Caco-2 (cell line): ENCODE measurements at regions not wholly inside any gene's neighbourhood (a gene's known extent, or its start where the extent isn't known, plus 50 kb on each side); places are given as distances from the start of the nearest gene placed in this dataset.

Source experiments
- BruUV-seq: library from RNA; stranded (reverse); fragments of 400-500 nt; replicated peaks from 2 replicates; lab custom pipeline; 2021; lab: Mats Ljungman, UMichigan
- CTCF ChIA-PET: fragments of 300-600 bp; sonication (Branson Sonifier 250); formaldehyde crosslinking; loops from one replicate; lab custom pipeline; 2022; ENCODE audit warnings: antibody characterized with exemption; lab: Charles Lee
- POLR2A ChIA-PET: fragments of 300-600 bp; sonication (Branson Sonifier 250); formaldehyde crosslinking; loops from one replicate; lab custom pipeline; 2022; ENCODE audit warnings: antibody characterized with exemption; lab: Charles Lee
- DNase-seq, 2 experiments: peaks; one replicate each; pipeline versions ENCODE4 v3.0.0 to v3.0.0-alpha.2; 2020 to 2022
- H3K27me3 ChIP-seq: replicated peaks from 2 replicates; pipeline ENCODE4 v1.6.0; 2011; ENCODE audit warnings: low read length; ENCODE audit not compliant: control insufficient read depth, insufficient read depth
- H3K36me3 ChIP-seq: 2 replicates; pipeline ENCODE4 v1.5.1; 2011; ENCODE audit warnings: low read length; ENCODE audit not compliant: control insufficient read depth, insufficient read depth
- H3K4me1 ChIP-seq: fragments of 250-450 bp; sonication (Bioruptor Pico); 2 replicates; pipeline ENCODE4 v1.5.1; 2020; ENCODE audit warnings: mild to moderate bottlenecking
- H3K4me3 ChIP-seq: 2 replicates; pipeline ENCODE4 v1.5.1; 2011; ENCODE audit warnings: low read depth, mild to moderate bottlenecking, control low read depth, low read length
- H3K9me3 ChIP-seq: fragments of 250-450 bp; sonication (Bioruptor Pico); 2 replicates; pipeline ENCODE4 v1.5.1; 2020; ENCODE audit warnings: mild to moderate bottlenecking, moderate library complexity
- H3K27ac Mint-ChIP-seq: one replicate; pipeline ENCODE4 v1.8.0; 2022; ENCODE audit warnings: mixed read lengths; ENCODE audit not compliant: unreplicated experiment
- H3K27me3 Mint-ChIP-seq: one replicate; pipeline ENCODE4 v1.8.0; 2022; ENCODE audit warnings: mixed read lengths; ENCODE audit not compliant: insufficient read depth, unreplicated experiment
- H3K36me3 Mint-ChIP-seq: one replicate; pipeline ENCODE4 v1.8.0; 2022; ENCODE audit warnings: mild to moderate bottlenecking, mixed read lengths; ENCODE audit not compliant: insufficient read depth, unreplicated experiment
- H3K4me1 Mint-ChIP-seq: one replicate; pipeline ENCODE4 v1.8.0; 2022; ENCODE audit warnings: low read depth, mixed read lengths; ENCODE audit not compliant: unreplicated experiment
- H3K4me3 Mint-ChIP-seq: one replicate; pipeline ENCODE4 v1.8.0; 2022; ENCODE audit warnings: mild to moderate bottlenecking, moderate library complexity, mixed read lengths; ENCODE audit not compliant: unreplicated experiment
- H3K9me3 Mint-ChIP-seq: one replicate; pipeline ENCODE4 v1.8.0; 2022; ENCODE audit warnings: mixed read lengths; ENCODE audit not compliant: unreplicated experiment
- intact Hi-C: fragments of 100-400 bp; cut with micrococcal nuclease; formaldehyde crosslinking; loops from one replicate; pipeline ENCODE4 v1.10.0; 2022; ENCODE audit not compliant: unreplicated experiment
- TF ChIP-seq, protein P1 (sequence below), 2 experiments: fragments of 200-600 bp in 1 of 2; IDR thresholded peaks; 1 replicate in 1 of 2; 2 replicates in 1 of 2; pipeline versions ENCODE4 v1.5.1 to v1.8.0; 2011 to 2022; ENCODE audit warnings: antibody characterized with exemption in 1 of 2, control low read depth in 1 of 2, inconsistent platforms in 1 of 2, low read depth in 1 of 2, low read length in 1 of 2, mild to moderate bottlenecking in 1 of 2, moderate library complexity in 1 of 2; ENCODE audit not compliant: insufficient read depth in 1 of 2, severe bottlenecking in 1 of 2, unreplicated experiment in 1 of 2

DNA sequence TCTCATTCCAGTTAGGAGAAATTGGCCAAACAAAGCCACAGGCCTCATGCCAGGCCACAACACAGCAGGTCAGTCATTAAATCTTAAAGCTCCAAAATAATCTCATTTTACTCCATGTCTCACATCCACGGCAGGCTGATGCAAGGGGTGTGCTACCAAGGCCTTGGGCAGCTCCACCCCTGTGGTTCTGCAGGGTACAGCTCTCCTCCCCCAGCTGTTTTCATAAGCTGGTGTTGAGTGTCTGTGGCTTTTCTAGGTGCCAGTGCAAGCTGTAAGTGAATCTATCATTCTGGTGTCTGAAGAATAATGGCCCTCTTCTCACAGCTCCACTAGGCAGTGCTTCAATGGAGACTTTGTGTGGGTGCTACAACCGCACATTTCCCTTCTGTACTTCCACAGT lies 949.2 kb downstream of the TECRL start:
- no peaks in the 10 kb centered on the region for H3K9me3 ChIP-seq
- ChIA-PET POLR2A (no interaction called here), CTCF (no interaction called here)
- Mint-ChIP-seq H3K27ac (no peak overlapping the region), H3K4me3 (no peak overlapping the region), H3K27me3 (no peaks in the 10 kb centered on the region), H3K36me3 (no peaks in the 10 kb centered on the region), H3K4me1 (no peaks in the 10 kb centered on the region), H3K9me3 (no peaks in the 10 kb centered on the region)
- TF ChIP-seq, protein P1, sequence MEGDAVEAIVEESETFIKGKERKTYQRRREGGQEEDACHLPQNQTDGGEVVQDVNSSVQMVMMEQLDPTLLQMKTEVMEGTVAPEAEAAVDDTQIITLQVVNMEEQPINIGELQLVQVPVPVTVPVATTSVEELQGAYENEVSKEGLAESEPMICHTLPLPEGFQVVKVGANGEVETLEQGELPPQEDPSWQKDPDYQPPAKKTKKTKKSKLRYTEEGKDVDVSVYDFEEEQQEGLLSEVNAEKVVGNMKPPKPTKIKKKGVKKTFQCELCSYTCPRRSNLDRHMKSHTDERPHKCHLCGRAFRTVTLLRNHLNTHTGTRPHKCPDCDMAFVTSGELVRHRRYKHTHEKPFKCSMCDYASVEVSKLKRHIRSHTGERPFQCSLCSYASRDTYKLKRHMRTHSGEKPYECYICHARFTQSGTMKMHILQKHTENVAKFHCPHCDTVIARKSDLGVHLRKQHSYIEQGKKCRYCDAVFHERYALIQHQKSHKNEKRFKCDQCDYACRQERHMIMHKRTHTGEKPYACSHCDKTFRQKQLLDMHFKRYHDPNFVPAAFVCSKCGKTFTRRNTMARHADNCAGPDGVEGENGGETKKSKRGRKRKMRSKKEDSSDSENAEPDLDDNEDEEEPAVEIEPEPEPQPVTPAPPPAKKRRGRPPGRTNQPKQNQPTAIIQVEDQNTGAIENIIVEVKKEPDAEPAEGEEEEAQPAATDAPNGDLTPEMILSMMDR (IDR thresholded peaks at IDR 0.05; ENCODE audit: insufficient read depth in 1 of 2, low read depth in 1 of 2, low read length in 1 of 2, severe bottlenecking in 1 of 2, unreplicated experiment in 1 of 2), result no peak
- no peaks in the 10 kb centered on the region for H3K4me1 ChIP-seq
- no peak for DNase-seq
- H3K4me3 ChIP-seq, result no peak overlapping the region
- no peaks in the 10 kb centered on the region for H3K27me3 ChIP-seq
- intact Hi-C loops, result no loop called here
- no peaks in the 10 kb centered on the region for H3K36me3 ChIP-seq
- BruUV-seq, result no TSS peak

DNA sequence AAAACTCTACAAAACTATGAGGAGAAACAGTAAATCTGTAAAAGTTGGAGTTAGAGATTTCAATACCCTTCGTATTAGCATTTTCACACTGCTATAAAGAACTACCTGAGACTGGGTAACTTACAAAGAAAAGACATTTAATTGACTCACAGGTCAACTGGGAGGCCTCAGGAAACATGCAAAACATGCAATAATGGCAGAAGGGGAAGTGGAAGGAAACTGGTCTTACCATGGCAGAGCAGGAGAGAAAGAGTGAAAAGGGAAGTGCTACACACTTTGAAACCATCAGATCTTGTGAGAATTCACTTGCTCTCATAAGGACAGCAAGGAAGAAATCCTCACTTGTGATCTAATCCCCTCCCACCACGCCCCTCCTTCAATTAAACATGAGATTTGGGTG lies 949.9 kb downstream of the TECRL start:
- intact Hi-C loops, result no loop called here
- no TSS peak for BruUV-seq
- TF ChIP-seq, protein P1 (IDR thresholded peaks at IDR 0.05; ENCODE audit: insufficient read depth in 1 of 2, low read depth in 1 of 2, low read length in 1 of 2, severe bottlenecking in 1 of 2, unreplicated experiment in 1 of 2), result no peak
- DNase-seq, result no peak
- H3K4me1 Mint-ChIP-seq, result no peaks in the 10 kb centered on the region
- H3K4me3 ChIP-seq, result no peak overlapping the region
- no peaks in the 10 kb centered on the region for H3K36me3 Mint-ChIP-seq
- no peaks in the 10 kb centered on the region for H3K4me1 ChIP-seq
- POLR2A ChIA-PET, result no interaction called here
- H3K9me3 Mint-ChIP-seq, result no peaks in the 10 kb centered on the region
- H3K27me3 Mint-ChIP-seq, result no peaks in the 10 kb centered on the region
- H3K27ac Mint-ChIP-seq, result no peak overlapping the region
- no peaks in the 10 kb centered on the region for H3K36me3 ChIP-seq
- no peaks in the 10 kb centered on the region for H3K27me3 ChIP-seq
- CTCF ChIA-PET, result no interaction called here
- H3K9me3 ChIP-seq, result no peaks in the 10 kb centered on the region
- H3K4me3 Mint-ChIP-seq, result no peak overlapping the region

DNA sequence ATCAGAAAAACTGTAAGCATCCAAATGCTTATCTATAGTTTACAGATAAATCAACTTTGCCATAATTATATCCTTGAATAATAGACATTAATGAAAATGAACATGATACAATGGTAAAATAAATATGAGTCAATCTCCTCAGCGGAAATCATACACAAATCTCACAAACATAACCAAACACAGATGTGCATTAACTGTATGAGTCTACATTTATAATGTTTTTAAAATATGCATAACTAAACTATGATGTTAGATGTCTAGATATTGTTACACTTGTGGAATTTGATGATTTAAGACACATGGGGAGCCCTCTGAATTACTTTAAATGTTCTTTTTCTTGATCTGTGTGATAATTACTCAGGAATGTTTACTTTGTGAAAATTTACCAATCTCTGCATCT lies 951.2 kb downstream of the TECRL start:
- H3K4me3 ChIP-seq, result no peak overlapping the region
- TF ChIP-seq, protein P1 (IDR thresholded peaks at IDR 0.05; ENCODE audit: insufficient read depth in 1 of 2, low read depth in 1 of 2, low read length in 1 of 2, severe bottlenecking in 1 of 2, unreplicated experiment in 1 of 2), result no peak
- Mint-ChIP-seq H3K4me1 (no peaks in the 10 kb centered on the region), H3K27ac (no peak overlapping the region), H3K27me3 (no peaks in the 10 kb centered on the region), H3K36me3 (no peaks in the 10 kb centered on the region), H3K9me3 (no peaks in the 10 kb centered on the region), H3K4me3 (no peak overlapping the region)
- H3K9me3 ChIP-seq, result no peaks in the 10 kb centered on the region
- intact Hi-C loops, result no loop called here
- BruUV-seq, result no TSS peak
- no peak for DNase-seq
- ChIA-PET POLR2A (no interaction called here), CTCF (no interaction called here)
- H3K36me3 ChIP-seq, result no peaks in the 10 kb centered on the region
- no peaks in the 10 kb centered on the region for H3K27me3 ChIP-seq
- H3K4me1 ChIP-seq, result no peaks in the 10 kb centered on the region
